Thyroid gland (tissue), 4 donors: ENCODE measurements at regions not wholly inside any gene's neighbourhood (a gene's known extent, or its start where the extent isn't known, plus 50 kb on each side); places are given as distances from the start of the nearest gene placed in this dataset.

Experiments used
- CTCF ChIP-seq, 6 experiments: fragments of 200-600 bp in 3 of 6; fragments of 450-650 bp in 3 of 6; sonication (generic) in 3 of 6; IDR thresholded peaks; one replicate each; pipeline ENCODE4 v1.5.1; 2016 to 2019; ENCODE audit warnings: antibody characterized with exemption in 6 of 6, mild to moderate bottlenecking in 2 of 6, inconsistent platforms in 1 of 6, moderate library complexity in 1 of 6
- POLR2A ChIP-seq, 2 donors: fragments of 450-650 bp; IDR thresholded peaks; one replicate each; pipeline ENCODE4 v1.6.1; 2017; ENCODE audit warnings: antibody characterized with exemption in 2 of 2, mild to moderate bottlenecking in 2 of 2, moderate library complexity in 1 of 2

GRCh38 chr4:128544272-128544671 is 256.7 kb upstream of the PGRMC2 start:
- TF ChIP-seq CTCF (IDR thresholded peaks at IDR 0.05) (no peak), POLR2A (IDR thresholded peaks at IDR 0.05) (no peak)
